ENCODE measurements at regions not wholly inside any gene's neighbourhood (a gene's known extent, or its start where the extent isn't known, plus 50 kb on each side); places are given as distances from the start of the nearest gene placed in this dataset.

- no peaks in the 10 kb centered on the region for H3K9me3 ChIP-seq (replicated peaks; ENCODE audit: control insufficient read depth, insufficient read depth, low read length)
- H3K27me3 ChIP-seq (replicated peaks in 1 of 2; ENCODE audit: control insufficient read depth in 2 of 2, insufficient read depth in 2 of 2, low read length in 1 of 2) = no peaks in the 10 kb centered on the region
- POLR2A ChIA-PET = no interaction called here
- no peaks in the 10 kb centered on the region for H3K4me1 ChIP-seq (ENCODE audit: control insufficient read depth, insufficient read depth, low read length)
- ATAC-seq (no peak), DNase-seq (ENCODE audit: low read depth, low spot score) (no peak), FAIRE-seq (no peak)
- CTCF ChIA-PET = no interaction called here
- TF ChIP-seq USF2 (IDR thresholded peaks at IDR 0.05; ENCODE audit: borderline replicate concordance, low read depth, low read length) (no peak), SMAD1 (IDR thresholded peaks at IDR 0.05; ENCODE audit: low read depth, partially characterized antibody) (no peak), BRCA1 (IDR thresholded peaks at IDR 0.05; ENCODE audit: low read depth, low read length) (no peak), YBX1 (IDR thresholded peaks at IDR 0.05) (no peak), PML (IDR thresholded peaks at IDR 0.05; ENCODE audit: low read length) (no peak), ZBTB4 (CRISPR knock-in tag; IDR thresholded peaks at IDR 0.05) (no peak), BMI1 (IDR thresholded peaks at IDR 0.05; ENCODE audit: borderline replicate concordance) (no peak), POLR2A (IDR thresholded peaks at IDR 0.05; ENCODE audit: low read depth, low read length) (no peak), SIX5 (IDR thresholded peaks at IDR 0.05; ENCODE audit: low read depth, low read length, severe bottlenecking) (no peak), ZSCAN29 (IDR thresholded peaks at IDR 0.05) (no peak), REST (IDR thresholded peaks at IDR 0.05; ENCODE audit: low read depth, low read length) (no peak), GABPA (IDR thresholded peaks at IDR 0.05; ENCODE audit: low read depth) (no peak), BHLHE40 (IDR thresholded peaks at IDR 0.05; ENCODE audit: borderline replicate concordance in 1 of 2, low read depth in 2 of 2, low read length in 1 of 2) (no peak), EGR1 (IDR thresholded peaks at IDR 0.05; ENCODE audit: borderline replicate concordance in 1 of 2, low read depth in 2 of 2, low read length in 2 of 2) (no peak), MYC (IDR thresholded peaks at IDR 0.05; ENCODE audit: insufficient read depth, insufficient read length, insufficient replicate concordance, low read length, severe bottlenecking) (no peak), EZH2 (IDR thresholded peaks at IDR 0.05; ENCODE audit: borderline replicate concordance, control insufficient read depth, low read depth, low read length) (no peak)
- H3K79me2 ChIP-seq (ENCODE audit: control insufficient read depth, insufficient read depth, low read length) = no peaks in the 10 kb centered on the region
- 31% methylated on average over 2 of the region's 2 CpGs for WGBS (ENCODE audit: insufficient coverage, insufficient replicate concordance, low lambda C conversion rate, missing lambda C conversion rate)
- no peak overlapping the region for H3K27ac ChIP-seq (ENCODE audit: control insufficient read depth, insufficient read depth)
- H4K20me1 ChIP-seq (ENCODE audit: control insufficient read depth, insufficient read depth) = no peaks in the 10 kb centered on the region
- H2AFZ ChIP-seq (ENCODE audit: control insufficient read depth, low read depth, low read length) = no peak overlapping the region
- H3K4me3 ChIP-seq = no peak overlapping the region
- no peak overlapping the region for H3K9ac ChIP-seq (ENCODE audit: control insufficient read depth, insufficient read depth, low read length)
- H3K36me3 ChIP-seq (ENCODE audit: control insufficient read depth in 2 of 2, insufficient read depth in 2 of 2, low read length in 1 of 2) = no peaks in the 10 kb centered on the region
- intact Hi-C loops (cut with micrococcal nuclease; ENCODE audit: unreplicated experiment) (no loop called here), in situ Hi-C loops (cut with MboI) (no loop called here)
- RAD21 ChIA-PET (ENCODE audit: unreplicated experiment) = no interaction called here
- BruUV-seq (replicated peaks) = no TSS peak
- no peak overlapping the region for H3K4me2 ChIP-seq (ENCODE audit: control insufficient read depth, insufficient read depth)
- SMC1A ChIA-PET (ENCODE audit: uncharacterized antibody, unreplicated experiment) = interaction anchor here (1.1 kb wide), 1 partner anchor 31 kb away, joined by 3 read pairs; no protein-coding TSS in a partner anchor
Observed at GRCh38 chr5:26492906-26493459, 545.4 kb downstream of the CDH9 start.
